ENCODE measurements at regions not wholly inside any gene's neighbourhood (a gene's known extent, or its start where the extent isn't known, plus 50 kb on each side); places are given as distances from the start of the nearest gene placed in this dataset.

GRCh38 chr10:3323865-3324498 is 151.4 kb upstream of the PITRM1 start:
- Mint-ChIP-seq H3K4me1 (no peaks in the 10 kb centered on the region), H3K27me3 (no peaks in the 10 kb centered on the region), H3K27ac (no peak overlapping the region), H3K9me3 (ENCODE audit: insufficient read depth) (no peaks in the 10 kb centered on the region), H3K4me3 (no peak overlapping the region)
- TF ChIP-seq EZH2 (IDR thresholded peaks at IDR 0.05; ENCODE audit: borderline replicate concordance, insufficient read depth, low read depth, low read length, poor library complexity, severe bottlenecking), result no peak
- TF ChIP-seq, protein P1, sequence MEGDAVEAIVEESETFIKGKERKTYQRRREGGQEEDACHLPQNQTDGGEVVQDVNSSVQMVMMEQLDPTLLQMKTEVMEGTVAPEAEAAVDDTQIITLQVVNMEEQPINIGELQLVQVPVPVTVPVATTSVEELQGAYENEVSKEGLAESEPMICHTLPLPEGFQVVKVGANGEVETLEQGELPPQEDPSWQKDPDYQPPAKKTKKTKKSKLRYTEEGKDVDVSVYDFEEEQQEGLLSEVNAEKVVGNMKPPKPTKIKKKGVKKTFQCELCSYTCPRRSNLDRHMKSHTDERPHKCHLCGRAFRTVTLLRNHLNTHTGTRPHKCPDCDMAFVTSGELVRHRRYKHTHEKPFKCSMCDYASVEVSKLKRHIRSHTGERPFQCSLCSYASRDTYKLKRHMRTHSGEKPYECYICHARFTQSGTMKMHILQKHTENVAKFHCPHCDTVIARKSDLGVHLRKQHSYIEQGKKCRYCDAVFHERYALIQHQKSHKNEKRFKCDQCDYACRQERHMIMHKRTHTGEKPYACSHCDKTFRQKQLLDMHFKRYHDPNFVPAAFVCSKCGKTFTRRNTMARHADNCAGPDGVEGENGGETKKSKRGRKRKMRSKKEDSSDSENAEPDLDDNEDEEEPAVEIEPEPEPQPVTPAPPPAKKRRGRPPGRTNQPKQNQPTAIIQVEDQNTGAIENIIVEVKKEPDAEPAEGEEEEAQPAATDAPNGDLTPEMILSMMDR (IDR thresholded peaks at IDR 0.05), result no peak
- H2AFZ ChIP-seq (ENCODE audit: insufficient read depth, low read depth, low read length, poor library complexity, severe bottlenecking), result no peak overlapping the region
- no peak overlapping the region for H3K4me3 ChIP-seq (ENCODE audit: control extremely low read depth in 1 of 5, extremely low read depth in 1 of 5, insufficient read depth in 1 of 5, low read depth in 2 of 5, low read length in 4 of 5)
- no peak for ATAC-seq (ENCODE audit: low read depth)
- intact Hi-C loops (cut with micrococcal nuclease), result no loop called here
- H3K27ac ChIP-seq (ENCODE audit: low read length in 2 of 2), result no peak overlapping the region
- ChIA-PET CTCF (no interaction called here), POLR2A (no interaction called here)
- H3K79me2 ChIP-seq (ENCODE audit: control insufficient read depth, insufficient read depth, low read length), result no peaks in the 10 kb centered on the region
- no peak overlapping the region for H3K4me2 ChIP-seq (replicated peaks; ENCODE audit: low read depth, low read length, poor library complexity, severe bottlenecking)
- H3K9me3 ChIP-seq (ENCODE audit: control extremely low read depth in 1 of 3, control insufficient read depth in 2 of 3, insufficient read depth in 1 of 3, low read length in 2 of 3), result peaks cover 0 to 11% (median 0%) of the 10 kb centered on the region in 3 donors
- H3K27me3 ChIP-seq (replicated peaks in 1 of 4; ENCODE audit: control extremely low read depth in 1 of 4, control insufficient read depth in 3 of 4, insufficient read depth in 4 of 4, low read length in 3 of 4), result no peaks in the 10 kb centered on the region
- no peaks in the 10 kb centered on the region for H4K20me1 ChIP-seq (ENCODE audit: control insufficient read depth, insufficient read depth, low read length, poor library complexity, severe bottlenecking)
- 95% methylated on average over 8 of the region's 11 CpGs for WGBS (ENCODE audit: insufficient coverage)
- H3K4me1 ChIP-seq (ENCODE audit: control insufficient read depth in 2 of 2, insufficient read depth in 2 of 2, low read length in 2 of 2), result no peaks in the 10 kb centered on the region
- DNase-seq, result no peak
- no peak overlapping the region for H3K9ac ChIP-seq (ENCODE audit: low read length)
- H3K36me3 ChIP-seq (replicated peaks in 1 of 2; ENCODE audit: control extremely low read depth in 1 of 2, control insufficient read depth in 1 of 2, extremely low read depth in 1 of 2, insufficient read depth in 2 of 2, low read length in 1 of 2), result no peaks in the 10 kb centered on the region

DNA sequence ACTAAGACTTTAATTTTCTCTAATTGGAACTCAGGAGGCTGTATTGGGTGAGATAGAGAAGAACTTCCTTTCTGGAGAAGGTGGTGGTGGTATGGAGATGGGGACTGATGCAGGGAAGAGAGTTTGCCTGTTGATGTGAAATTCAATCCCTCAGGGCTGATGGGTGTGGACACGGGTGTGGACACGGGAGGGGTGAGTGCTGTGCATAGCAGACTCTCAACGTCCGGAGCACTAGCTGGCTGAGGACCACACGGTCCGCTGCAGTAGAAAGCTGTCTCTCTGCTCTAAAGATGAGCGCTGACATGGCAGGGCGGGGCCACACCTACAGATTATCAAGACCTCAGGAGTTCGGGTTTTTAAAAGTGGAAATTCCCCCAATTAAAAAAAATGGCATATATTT is 148.5 kb upstream of the PITRM1 start:
- peaks cover 0 to 11% (median 0%) of the 10 kb centered on the region in 3 donors for H3K9me3 ChIP-seq (ENCODE audit: control extremely low read depth in 1 of 3, control insufficient read depth in 2 of 3, insufficient read depth in 1 of 3, low read length in 2 of 3)
- no peak overlapping the region for H3K4me3 ChIP-seq (ENCODE audit: control extremely low read depth in 1 of 5, extremely low read depth in 1 of 5, insufficient read depth in 1 of 5, low read depth in 2 of 5, low read length in 4 of 5)
- H3K79me2 ChIP-seq (ENCODE audit: control insufficient read depth, insufficient read depth, low read length), result no peaks in the 10 kb centered on the region
- H4K20me1 ChIP-seq (ENCODE audit: control insufficient read depth, insufficient read depth, low read length, poor library complexity, severe bottlenecking), result no peaks in the 10 kb centered on the region
- no peak overlapping the region for H3K4me3 Mint-ChIP-seq
- ATAC-seq (ENCODE audit: low read depth) (no peak), DNase-seq (no peak)
- no peaks in the 10 kb centered on the region for H3K9me3 Mint-ChIP-seq (ENCODE audit: insufficient read depth)
- no peak for TF ChIP-seq EZH2 (IDR thresholded peaks at IDR 0.05; ENCODE audit: borderline replicate concordance, insufficient read depth, low read depth, low read length, poor library complexity, severe bottlenecking)
- TF ChIP-seq, protein P1 (IDR thresholded peaks at IDR 0.05), result no peak
- H3K27ac ChIP-seq (ENCODE audit: low read length in 2 of 2), result no peak overlapping the region
- H3K36me3 ChIP-seq (replicated peaks in 1 of 2; ENCODE audit: control extremely low read depth in 1 of 2, control insufficient read depth in 1 of 2, extremely low read depth in 1 of 2, insufficient read depth in 2 of 2, low read length in 1 of 2), result no peaks in the 10 kb centered on the region
- H3K27me3 ChIP-seq (replicated peaks in 1 of 4; ENCODE audit: control extremely low read depth in 1 of 4, control insufficient read depth in 3 of 4, insufficient read depth in 4 of 4, low read length in 3 of 4), result peaks cover 0 to 5% (median 0%) of the 10 kb centered on the region in 4 experiments
- H3K4me2 ChIP-seq (replicated peaks; ENCODE audit: low read depth, low read length, poor library complexity, severe bottlenecking), result no peak overlapping the region
- H2AFZ ChIP-seq (ENCODE audit: insufficient read depth, low read depth, low read length, poor library complexity, severe bottlenecking), result no peak overlapping the region
- H3K9ac ChIP-seq (ENCODE audit: low read length), result no peak overlapping the region
- no peaks in the 10 kb centered on the region for H3K4me1 ChIP-seq (ENCODE audit: control insufficient read depth in 2 of 2, insufficient read depth in 2 of 2, low read length in 2 of 2)
- no peaks in the 10 kb centered on the region for H3K4me1 Mint-ChIP-seq
- CTCF ChIA-PET, result no interaction called here
- intact Hi-C loops (cut with micrococcal nuclease), result no loop called here
- no peaks in the 10 kb centered on the region for H3K27me3 Mint-ChIP-seq
- POLR2A ChIA-PET, result no interaction called here
- WGBS (ENCODE audit: insufficient coverage), result 95% methylated on average over 5 of the region's 9 CpGs
- H3K27ac Mint-ChIP-seq, result no peak overlapping the region

Data from B cell (primary cell).